ENCODE measurements at regions not wholly inside any gene's neighbourhood (a gene's known extent, or its start where the extent isn't known, plus 50 kb on each side); places are given as distances from the start of the nearest gene placed in this dataset.

- Mint-ChIP-seq H3K9me3 (peaks cover 13% of the 10 kb centered on the region), H3K36me3 (ENCODE audit: low read depth) (peaks cover 6% of the 10 kb centered on the region), H3K27ac (no peak overlapping the region), H3K27me3 (no peaks in the 10 kb centered on the region), H3K4me3 (no peak overlapping the region), H3K4me1 (ENCODE audit: low read depth) (no peaks in the 10 kb centered on the region)
Observed at GRCh38 chr4:38442073-38442788, 221.8 kb upstream of the KLF3 start.

- H3K4me3 Mint-ChIP-seq, result no peak overlapping the region
- no peak overlapping the region for H3K27ac Mint-ChIP-seq
- H3K4me1 Mint-ChIP-seq (ENCODE audit: low read depth), result peaks cover 33% of the 10 kb centered on the region
- H3K27me3 Mint-ChIP-seq, result no peaks in the 10 kb centered on the region
- peaks cover 5% of the 10 kb centered on the region for H3K36me3 Mint-ChIP-seq (ENCODE audit: low read depth)
- H3K9me3 Mint-ChIP-seq, result peaks cover 14% of the 10 kb centered on the region
Observed at GRCh38 chr4:38449506-38450174, 214.4 kb upstream of the KLF3 start.

GRCh38 chr4:38452009-38452408 is 212.0 kb upstream of the KLF3 start:
- peaks cover 14% of the 10 kb centered on the region for H3K9me3 Mint-ChIP-seq
- H3K27ac Mint-ChIP-seq, result no peak overlapping the region
- H3K36me3 Mint-ChIP-seq (ENCODE audit: low read depth), result peaks cover 5% of the 10 kb centered on the region
- no peak overlapping the region for H3K4me3 Mint-ChIP-seq
- H3K4me1 Mint-ChIP-seq (ENCODE audit: low read depth), result peaks cover 51% of the 10 kb centered on the region
- H3K27me3 Mint-ChIP-seq, result no peaks in the 10 kb centered on the region

- no peak overlapping the region for H3K27ac Mint-ChIP-seq
- H3K9me3 Mint-ChIP-seq, result peaks cover 9% of the 10 kb centered on the region
- H3K27me3 Mint-ChIP-seq, result no peaks in the 10 kb centered on the region
- peaks cover 52% of the 10 kb centered on the region for H3K4me1 Mint-ChIP-seq (ENCODE audit: low read depth)
- peaks cover under 1% of the 10 kb centered on the region for H3K36me3 Mint-ChIP-seq (ENCODE audit: low read depth)
- no peak overlapping the region for H3K4me3 Mint-ChIP-seq
Observed at GRCh38 chr4:38452542-38452941, 211.5 kb upstream of the KLF3 start.

GRCh38 chr4:38453253-38453881 is 210.6 kb upstream of the KLF3 start:
- H3K4me1 Mint-ChIP-seq (ENCODE audit: low read depth), result peaks cover 52% of the 10 kb centered on the region
- peaks cover 8% of the 10 kb centered on the region for H3K9me3 Mint-ChIP-seq
- H3K4me3 Mint-ChIP-seq, result no peak overlapping the region
- H3K27me3 Mint-ChIP-seq, result no peaks in the 10 kb centered on the region
- H3K27ac Mint-ChIP-seq, result no peak overlapping the region
- H3K36me3 Mint-ChIP-seq (ENCODE audit: low read depth), result no peaks in the 10 kb centered on the region

GRCh38 chr4:38454284-38454683 is 209.7 kb upstream of the KLF3 start:
- H3K4me1 Mint-ChIP-seq (ENCODE audit: low read depth), result peaks cover 52% of the 10 kb centered on the region
- no peak overlapping the region for H3K27ac Mint-ChIP-seq
- H3K4me3 Mint-ChIP-seq, result peak overlapping the region; percentile 2
- H3K27me3 Mint-ChIP-seq, result no peaks in the 10 kb centered on the region
- H3K9me3 Mint-ChIP-seq, result peaks cover 8% of the 10 kb centered on the region
- H3K36me3 Mint-ChIP-seq (ENCODE audit: low read depth), result no peaks in the 10 kb centered on the region

GRCh38 chr4:38455092-38455862 is 208.7 kb upstream of the KLF3 start:
- Mint-ChIP-seq H3K27me3 (no peaks in the 10 kb centered on the region), H3K27ac (peak overlapping the region; percentile 50), H3K4me1 (ENCODE audit: low read depth) (peaks cover 52% of the 10 kb centered on the region), H3K4me3 (peak overlapping the region; percentile 2), H3K9me3 (peaks cover 5% of the 10 kb centered on the region), H3K36me3 (ENCODE audit: low read depth) (no peaks in the 10 kb centered on the region)

GRCh38 chr4:38456096-38456495 is 207.9 kb upstream of the KLF3 start:
- no peaks in the 10 kb centered on the region for H3K36me3 Mint-ChIP-seq (ENCODE audit: low read depth)

GRCh38 chr4:38461342-38461741 is 202.7 kb upstream of the KLF3 start:
- H3K4me3 Mint-ChIP-seq, result no peak overlapping the region
- H3K9me3 Mint-ChIP-seq, result no peaks in the 10 kb centered on the region
- peaks cover 13% of the 10 kb centered on the region for H3K4me1 Mint-ChIP-seq (ENCODE audit: low read depth)
- H3K27ac Mint-ChIP-seq, result no peak overlapping the region
- H3K27me3 Mint-ChIP-seq, result no peaks in the 10 kb centered on the region
- H3K36me3 Mint-ChIP-seq (ENCODE audit: low read depth), result no peaks in the 10 kb centered on the region

More at GRCh38 chr4:38456096-38456495, 207.9 kb upstream of the KLF3 start:
- Mint-ChIP-seq H3K4me3 (no peak overlapping the region), H3K4me1 (ENCODE audit: low read depth) (peaks cover 52% of the 10 kb centered on the region), H3K27ac (no peak overlapping the region), H3K27me3 (no peaks in the 10 kb centered on the region), H3K9me3 (peaks cover 5% of the 10 kb centered on the region)

GRCh38 chr4:38462367-38463055 is 201.5 kb upstream of the KLF3 start:
- Mint-ChIP-seq H3K36me3 (ENCODE audit: low read depth) (peaks cover 7% of the 10 kb centered on the region), H3K9me3 (peaks cover 7% of the 10 kb centered on the region), H3K27ac (no peak overlapping the region)

GRCh38 chr4:38463268-38463958 is 200.6 kb upstream of the KLF3 start:
- Mint-ChIP-seq H3K36me3 (ENCODE audit: low read depth) (peaks cover 7% of the 10 kb centered on the region), H3K4me1 (ENCODE audit: low read depth) (peaks cover 8% of the 10 kb centered on the region), H3K27me3 (no peaks in the 10 kb centered on the region), H3K4me3 (no peak overlapping the region), H3K9me3 (peaks cover 7% of the 10 kb centered on the region), H3K27ac (no peak overlapping the region)

More at GRCh38 chr4:38462367-38463055, 201.5 kb upstream of the KLF3 start:
- no peaks in the 10 kb centered on the region for H3K27me3 Mint-ChIP-seq
- H3K4me1 Mint-ChIP-seq (ENCODE audit: low read depth), result peaks cover 8% of the 10 kb centered on the region
- H3K4me3 Mint-ChIP-seq, result no peak overlapping the region

GRCh38 chr4:38464328-38464727 is 199.7 kb upstream of the KLF3 start:
- H3K27ac Mint-ChIP-seq, result no peak overlapping the region
- peaks cover 8% of the 10 kb centered on the region for H3K4me1 Mint-ChIP-seq (ENCODE audit: low read depth)
- peaks cover 7% of the 10 kb centered on the region for H3K36me3 Mint-ChIP-seq (ENCODE audit: low read depth)
- H3K4me3 Mint-ChIP-seq, result no peak overlapping the region
- no peaks in the 10 kb centered on the region for H3K27me3 Mint-ChIP-seq
- peaks cover 7% of the 10 kb centered on the region for H3K9me3 Mint-ChIP-seq

- no peak overlapping the region for H3K4me3 Mint-ChIP-seq
- no peaks in the 10 kb centered on the region for H3K27me3 Mint-ChIP-seq
- peaks cover 13% of the 10 kb centered on the region for H3K9me3 Mint-ChIP-seq
- peaks cover 8% of the 10 kb centered on the region for H3K4me1 Mint-ChIP-seq (ENCODE audit: low read depth)
- no peak overlapping the region for H3K27ac Mint-ChIP-seq
- peaks cover 7% of the 10 kb centered on the region for H3K36me3 Mint-ChIP-seq (ENCODE audit: low read depth)
Observed at GRCh38 chr4:38466401-38466800, 197.6 kb upstream of the KLF3 start.

GRCh38 chr4:38467296-38467695 is 196.7 kb upstream of the KLF3 start:
- Mint-ChIP-seq H3K4me1 (ENCODE audit: low read depth) (peaks cover 8% of the 10 kb centered on the region), H3K4me3 (no peak overlapping the region), H3K27me3 (no peaks in the 10 kb centered on the region), H3K36me3 (ENCODE audit: low read depth) (peaks cover 7% of the 10 kb centered on the region), H3K27ac (no peak overlapping the region), H3K9me3 (peaks cover 13% of the 10 kb centered on the region)
